ENCODE measurements at regions not wholly inside any gene's neighbourhood (a gene's known extent, or its start where the extent isn't known, plus 50 kb on each side); places are given as distances from the start of the nearest gene placed in this dataset.

DNA sequence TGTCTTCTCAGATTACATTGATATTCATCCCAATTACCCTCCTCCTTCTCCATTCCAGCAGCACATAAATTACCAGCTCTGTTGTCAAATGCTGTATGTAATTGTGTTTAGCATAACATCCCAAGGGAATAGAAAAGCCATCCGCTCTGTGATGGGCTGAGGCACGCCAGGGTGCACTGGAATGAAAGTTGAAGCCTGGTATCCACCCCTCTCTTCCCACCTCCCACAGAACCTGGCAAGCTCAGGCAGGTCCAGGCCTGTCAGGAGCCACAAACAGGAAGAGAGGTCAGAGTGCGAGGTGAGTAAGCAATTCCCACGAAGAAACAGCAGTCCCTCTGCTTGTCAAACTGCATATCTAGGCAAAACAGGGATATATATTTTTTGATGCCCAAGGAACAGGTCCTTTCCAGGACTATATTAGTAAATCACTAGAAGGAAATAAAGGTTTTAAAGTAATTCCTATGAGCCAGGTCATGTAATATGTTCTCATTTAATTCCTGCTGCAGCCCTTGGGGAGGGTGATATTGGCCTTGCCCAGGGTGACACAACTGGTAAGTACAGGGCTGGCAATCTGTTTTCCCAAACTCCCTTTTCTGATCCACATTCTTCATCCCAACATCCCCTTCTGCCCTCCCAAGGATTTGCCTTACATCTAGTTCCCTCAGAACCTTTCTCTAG lies 155.6 kb upstream of the GHITM start:
- peak; percentile 72 for DNase-seq (ENCODE audit: low spot score)

DNA sequence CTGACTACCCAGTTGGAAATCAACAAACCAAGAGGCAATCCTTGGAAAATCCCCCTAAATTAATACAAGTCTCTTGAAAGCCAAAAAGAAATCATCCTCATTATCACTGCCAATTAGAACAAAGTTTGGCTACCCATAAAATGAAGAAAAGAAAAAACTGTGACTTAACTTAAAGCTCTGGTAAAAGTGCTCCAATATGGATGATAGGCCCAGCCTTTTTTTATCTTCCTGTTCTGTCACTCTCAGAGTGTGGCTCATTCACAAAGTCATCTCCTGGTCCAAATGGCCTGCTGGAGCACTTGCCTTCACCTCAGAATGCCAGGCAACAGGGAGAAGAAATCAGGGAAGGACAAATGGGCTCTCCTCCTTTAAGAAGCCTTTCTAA lies 155.1 kb upstream of the GHITM start:
- DNase-seq (ENCODE audit: low spot score), result no peak

DNA sequence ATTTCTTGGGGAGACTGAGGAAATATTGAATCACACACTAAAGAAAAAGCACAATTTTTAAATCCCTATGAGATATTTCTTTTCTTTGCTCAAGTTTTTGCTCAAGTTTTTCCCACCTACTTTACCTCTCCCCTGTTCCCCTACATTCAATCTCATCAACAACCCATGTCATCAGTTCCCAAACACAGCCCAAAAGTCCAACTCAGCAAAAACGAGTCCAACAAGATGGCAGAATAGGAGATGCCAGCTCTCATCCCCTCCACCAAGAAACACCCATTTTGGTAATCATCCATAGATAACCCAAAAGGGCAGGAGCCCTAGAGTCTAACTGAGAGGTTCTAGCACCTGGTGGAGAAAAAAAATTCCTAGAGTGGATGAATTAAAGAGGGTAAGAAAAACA lies 152.5 kb upstream of the GHITM start:
- DNase-seq (ENCODE audit: low spot score), result no peak

GRCh38 chr10:83987216-83987615 lies 152.1 kb upstream of the GHITM start:
- DNase-seq (ENCODE audit: low spot score), result no peak

- DNase-seq (ENCODE audit: low spot score), result no peak
Measured at GRCh38 chr10:83988435-83988834, 150.9 kb upstream of the GHITM start.

DNA sequence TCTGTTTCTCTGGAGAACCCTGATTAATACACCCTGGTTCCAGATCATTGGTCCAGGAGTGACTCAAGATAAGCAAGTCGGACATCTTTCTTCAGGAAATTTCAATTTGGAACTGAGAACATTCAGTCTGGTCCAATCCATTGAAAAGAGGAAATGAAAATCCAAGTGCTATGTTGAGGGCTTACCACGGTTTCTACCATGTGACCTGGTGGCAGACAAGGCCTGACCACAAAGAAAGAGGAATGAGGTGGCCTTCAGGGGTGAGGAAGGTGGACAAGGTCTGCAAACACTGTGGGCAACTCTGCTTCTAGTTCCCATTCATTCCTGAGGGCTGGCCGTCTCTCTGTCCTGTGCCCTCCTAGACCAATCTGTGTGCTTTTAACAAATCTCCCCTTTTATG lies 149.2 kb upstream of the GHITM start:
- no peak for DNase-seq (ENCODE audit: low spot score)

DNA sequence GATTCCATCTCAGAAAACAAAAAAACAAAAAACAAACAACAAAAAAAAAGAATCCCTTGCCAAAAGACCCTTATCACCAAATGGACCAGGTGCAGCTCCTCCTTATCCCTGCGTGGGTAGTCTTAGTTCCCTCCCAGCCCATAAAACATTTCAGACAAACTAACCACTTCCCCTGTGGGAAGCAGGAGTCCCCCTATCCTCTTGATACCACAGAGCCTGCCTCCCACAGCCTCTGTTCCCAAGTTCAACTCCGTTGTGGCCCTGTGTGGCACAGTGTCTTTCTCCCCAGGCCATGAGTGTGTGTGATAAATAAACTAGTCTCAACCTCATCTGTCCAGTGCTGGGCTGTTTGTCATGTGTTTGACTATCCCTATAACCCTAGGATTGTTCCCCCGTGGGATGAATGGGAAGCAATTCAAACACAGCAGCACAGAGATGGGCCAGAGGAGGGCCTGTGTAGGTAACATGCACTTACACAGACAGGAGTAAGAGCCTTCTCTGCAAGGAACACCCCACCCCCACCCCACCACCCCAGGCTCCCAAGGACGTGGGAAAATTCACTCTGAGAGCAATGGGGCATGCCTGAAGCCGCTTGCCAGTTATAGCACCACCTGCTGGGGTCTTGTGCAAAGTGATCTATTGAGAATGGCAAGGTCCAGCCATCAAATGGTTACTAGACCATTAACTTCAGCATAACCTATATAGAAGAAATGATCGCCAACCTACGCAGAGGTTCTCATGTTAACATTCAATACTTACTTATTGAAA lies 147.1 kb upstream of the GHITM start:
- peak; percentile 60 for DNase-seq (ENCODE audit: low spot score)

GRCh38 chr10:83994325-83994724 lies 145.0 kb upstream of the GHITM start:
- no peak for DNase-seq (ENCODE audit: low spot score)

DNA sequence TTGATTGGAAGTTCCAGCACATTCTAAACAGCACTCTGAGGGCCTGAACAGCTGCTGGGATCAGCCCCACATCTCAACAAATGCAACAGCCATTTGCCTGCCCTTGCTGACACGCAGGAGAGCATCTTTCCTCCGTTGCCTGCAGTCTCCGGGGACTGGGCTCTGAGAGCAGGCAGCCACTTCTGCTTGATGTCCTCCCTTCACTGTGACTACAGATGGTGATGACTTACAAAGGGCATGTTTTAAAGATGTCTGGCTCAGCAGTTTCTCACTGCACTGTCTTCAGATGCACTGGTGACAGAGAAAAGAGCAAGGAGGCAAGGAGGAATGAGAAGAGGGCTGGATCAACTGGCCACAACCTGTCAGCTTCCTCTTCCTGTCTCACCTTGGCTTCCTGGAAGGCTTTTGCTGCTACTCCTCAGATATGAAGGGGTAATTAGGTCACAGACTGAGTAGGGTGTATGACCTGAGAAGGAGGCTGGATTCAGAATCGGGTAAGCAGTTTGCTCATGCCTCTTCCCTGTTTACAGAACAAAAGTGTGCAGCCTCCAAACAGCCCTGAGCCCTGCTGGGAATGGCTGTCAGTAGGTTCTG lies 143.5 kb upstream of the GHITM start:
- no peak for DNase-seq (ENCODE audit: low spot score)

GRCh38 chr10:84004221-84004620 lies 135.1 kb upstream of the GHITM start:
- DNase-seq (ENCODE audit: low spot score), result no peak

DNA sequence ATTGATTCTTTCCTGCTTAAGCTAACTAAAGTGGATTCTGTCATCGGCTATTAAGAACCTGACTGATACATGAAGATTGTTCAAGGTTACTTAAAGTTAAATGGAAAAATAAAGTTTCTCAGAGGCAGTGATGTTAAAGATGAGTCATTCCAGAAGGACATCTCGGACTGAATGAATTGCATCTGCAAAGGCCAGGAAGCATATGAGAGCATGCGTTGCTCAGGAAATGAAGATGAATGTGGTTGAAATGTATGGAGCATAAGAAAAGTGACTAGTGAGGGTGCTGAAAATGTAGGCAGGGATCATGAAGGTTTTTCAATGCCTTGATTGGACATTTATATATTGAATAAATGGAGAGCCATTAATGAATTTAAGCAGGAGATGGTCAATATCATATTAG lies 133.9 kb upstream of the GHITM start:
- DNase-seq (ENCODE audit: low spot score), result no peak

GRCh38 chr10:84007482-84007881 lies 131.8 kb upstream of the GHITM start:
- DNase-seq (ENCODE audit: low spot score), result no peak

DNA sequence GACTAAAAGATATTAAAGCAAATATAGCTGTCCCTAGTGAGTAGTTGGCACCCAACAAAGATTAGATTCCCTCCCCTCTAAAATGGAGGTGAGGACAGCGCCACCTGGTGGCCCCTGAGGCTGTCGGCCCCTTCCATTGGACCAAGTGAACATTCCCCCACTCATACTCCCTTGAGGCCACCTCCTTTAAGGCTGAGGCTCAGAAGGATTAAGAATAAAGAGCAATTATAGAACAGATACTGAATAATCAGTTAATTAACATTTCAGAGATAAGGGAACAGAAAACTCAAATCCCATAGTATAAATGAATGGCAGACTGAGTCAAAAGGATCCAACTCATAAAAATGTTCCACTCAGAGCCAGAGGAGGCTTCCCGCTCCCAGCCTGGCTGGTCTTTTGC lies 130.4 kb upstream of the GHITM start:
- peak; percentile 31 for DNase-seq (ENCODE audit: low spot score)

GRCh38 chr10:84012431-84012830 lies 126.9 kb upstream of the GHITM start:
- DNase-seq (ENCODE audit: low spot score), result no peak

DNA sequence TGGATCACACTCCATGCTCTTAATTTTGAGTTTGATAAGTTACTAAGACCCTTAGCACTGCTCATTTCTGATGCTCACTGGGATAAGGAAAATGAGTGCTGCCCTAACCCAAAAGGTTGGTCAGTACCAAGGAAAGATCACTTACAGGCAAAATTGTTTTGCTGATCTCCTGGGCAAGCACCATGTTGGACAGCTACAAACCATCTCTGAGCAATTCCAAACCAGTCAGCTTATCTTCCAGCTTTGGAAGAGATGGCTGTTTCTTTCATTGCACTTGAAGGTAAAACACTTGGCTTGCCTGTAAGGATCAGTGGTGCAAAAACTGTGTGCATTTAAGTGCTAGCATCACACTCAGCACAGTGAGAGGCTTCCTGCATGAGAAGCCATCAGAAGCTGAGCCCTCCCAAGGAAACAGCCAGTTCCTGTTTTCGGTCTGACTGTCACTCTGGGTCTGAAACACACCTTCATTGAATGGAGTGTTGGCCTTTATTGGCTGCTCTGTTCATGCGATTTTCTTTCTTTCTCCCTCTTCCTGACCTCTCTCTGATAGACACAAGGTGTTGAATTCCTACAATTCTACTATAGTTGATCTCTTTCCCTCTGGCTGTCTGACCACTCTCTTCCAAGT lies 126.4 kb upstream of the GHITM start:
- no peak for DNase-seq (ENCODE audit: low spot score)

DNA sequence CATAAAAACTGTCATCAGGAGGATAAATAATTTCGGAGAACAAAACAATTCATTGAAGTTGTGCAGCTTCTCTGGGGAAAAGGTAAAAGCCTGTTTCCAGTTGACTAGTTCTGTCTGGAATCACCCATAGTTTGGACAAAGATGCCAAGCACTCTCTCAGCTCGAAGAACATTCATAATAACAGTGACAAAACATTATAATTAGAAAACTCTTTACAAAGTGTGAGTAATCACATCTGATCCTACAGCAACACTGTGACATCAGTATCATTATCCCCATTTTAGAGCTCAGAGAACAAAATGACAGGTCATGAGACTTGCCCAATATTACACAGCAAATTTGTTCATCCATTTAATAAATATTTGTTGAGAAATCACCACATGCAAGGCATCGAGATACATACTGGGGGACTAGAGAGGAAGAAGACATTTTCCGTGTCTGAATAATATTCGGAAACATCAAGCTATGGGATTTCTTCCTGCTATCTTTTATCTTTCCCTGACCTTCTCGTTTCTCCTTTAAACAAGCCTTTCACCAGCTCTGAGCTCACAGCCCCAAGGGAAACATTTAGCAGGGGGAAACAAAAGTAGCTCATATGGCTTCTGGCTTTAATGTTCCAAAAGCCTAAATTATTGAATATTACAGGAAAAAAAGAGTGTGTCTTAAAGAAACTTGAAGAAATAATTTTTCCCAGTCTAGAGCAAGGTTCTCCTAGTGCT lies 123.3 kb upstream of the GHITM start:
- no peak for DNase-seq (ENCODE audit: low spot score)

- DNase-seq (ENCODE audit: low spot score), result no peak
Measured at GRCh38 chr10:84018826-84019225, 120.5 kb upstream of the GHITM start.

GRCh38 chr10:84019854-84020458 lies 119.4 kb upstream of the GHITM start:
- DNase-seq (ENCODE audit: low spot score), result peak; percentile 45

DNA sequence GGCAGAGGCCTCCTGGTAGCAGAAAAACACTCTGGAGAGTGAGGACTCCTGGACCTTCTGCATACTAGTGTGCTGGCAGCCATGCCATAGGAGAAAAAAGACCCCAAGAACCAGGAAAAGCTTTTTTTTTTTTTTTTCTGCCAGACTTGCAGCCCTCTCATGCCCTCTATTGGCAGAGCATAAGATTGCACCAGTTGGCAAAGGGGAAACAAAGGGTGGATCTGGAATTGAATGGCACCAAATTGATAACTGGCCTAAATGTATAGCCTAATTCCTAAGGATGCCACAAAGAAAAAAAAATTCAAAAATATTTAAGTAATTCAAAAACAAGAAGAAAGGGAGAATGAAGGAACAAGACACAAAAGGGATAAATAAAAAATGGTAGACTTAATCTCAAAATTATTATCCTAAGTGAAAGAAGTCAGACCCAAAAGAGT lies 112.5 kb upstream of the GHITM start:
- DNase-seq (ENCODE audit: low spot score), result no peak

DNA sequence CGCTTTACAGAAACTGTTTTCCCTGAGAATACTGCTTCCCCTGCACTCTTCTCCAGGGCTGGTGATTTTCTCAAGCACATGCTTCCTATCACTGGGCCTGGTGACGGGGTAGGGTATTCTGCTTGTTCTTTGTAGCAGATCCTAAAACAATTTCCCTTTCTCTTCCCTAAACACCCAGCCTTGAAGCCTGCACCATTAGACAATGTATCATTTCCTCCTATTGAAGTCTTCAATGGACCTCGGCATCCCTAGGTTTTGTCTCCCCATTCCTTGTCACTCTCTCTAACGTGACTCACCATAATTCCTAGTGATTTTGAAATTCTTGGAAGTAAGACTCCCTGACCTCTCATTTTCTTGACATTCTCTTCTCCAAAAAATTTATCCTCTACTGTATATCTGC lies 109.5 kb upstream of the GHITM start:
- no peak for DNase-seq (ENCODE audit: low spot score)

- no peak for DNase-seq (ENCODE audit: low spot score)
Measured at GRCh38 chr10:84038035-84038434, 101.3 kb upstream of the GHITM start.

DNA sequence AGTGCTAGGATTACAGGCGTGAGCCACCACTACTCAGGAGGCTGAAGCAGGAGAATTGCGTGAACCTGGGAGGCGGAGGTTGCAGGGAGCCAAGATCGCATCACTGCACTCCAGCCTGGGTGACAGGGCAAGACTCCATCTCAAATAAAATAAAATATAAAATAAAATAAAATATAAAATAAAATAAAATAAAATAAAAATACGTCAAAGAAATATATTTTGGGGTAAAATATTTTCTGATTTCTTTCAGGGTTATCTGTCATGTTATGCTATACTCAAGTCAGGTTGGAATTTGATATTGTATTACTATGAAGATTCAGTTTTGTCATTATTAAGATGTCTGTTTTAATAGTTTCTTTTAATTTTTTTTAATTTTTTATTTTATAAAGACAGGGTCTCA lies 99.4 kb upstream of the GHITM start:
- DNase-seq (ENCODE audit: low spot score), result no peak

All from H4 (cell line).